GOT3 (cell line): ENCODE measurements at regions not wholly inside any gene's neighbourhood (a gene's known extent, or its start where the extent isn't known, plus 50 kb on each side); places are given as distances from the start of the nearest gene placed in this dataset.
"Not testable (repeated sequence)": the region's sequence is repeated elsewhere in the genome, so short reads cannot be mapped to it uniquely, and the experiment has no call there.

Source experiments
- DNase-seq: peaks from one replicate; lab custom pipeline; 2025; ENCODE audit warnings: mixed read lengths; lab: John Stamatoyannopoulos, UW

- no peak for DNase-seq
Observed at GRCh38 chr11:87645626-87646025, 529.6 kb downstream of the RAB38 start.

GRCh38 chr11:87639753-87640364 is 535.4 kb downstream of the RAB38 start:
- DNase-seq = no peak

- DNase-seq = no peak
Observed at GRCh38 chr11:87635001-87635400, 540.2 kb downstream of the RAB38 start.

GRCh38 chr11:87634331-87634730 is 540.9 kb downstream of the RAB38 start:
- no peak for DNase-seq

GRCh38 chr11:87628957-87629356 is 546.3 kb downstream of the RAB38 start:
- DNase-seq = no peak

GRCh38 chr11:87628026-87628580 is 547.1 kb downstream of the RAB38 start:
- DNase-seq = no peak

- DNase-seq = not testable (repeated sequence)
Observed at GRCh38 chr11:87623531-87624365, 551.5 kb downstream of the RAB38 start.

GRCh38 chr11:87616511-87616910 is 558.7 kb downstream of the RAB38 start:
- DNase-seq = no peak

- no peak for DNase-seq
Observed at GRCh38 chr11:87604350-87604749, 566.6 kb downstream of the TMEM135 start.

GRCh38 chr11:87603887-87604286 is 566.2 kb downstream of the TMEM135 start:
- DNase-seq = no peak

- DNase-seq = no peak
Observed at GRCh38 chr11:87602776-87603175, 565.0 kb downstream of the TMEM135 start.

- DNase-seq = no peak
Observed at GRCh38 chr11:87600938-87601337, 563.2 kb downstream of the TMEM135 start.

GRCh38 chr11:87597725-87598124 is 560.0 kb downstream of the TMEM135 start:
- DNase-seq = no peak

- no peak for DNase-seq
Observed at GRCh38 chr11:87596176-87596575, 558.4 kb downstream of the TMEM135 start.

- DNase-seq = no peak
Observed at GRCh38 chr11:87589082-87589481, 551.3 kb downstream of the TMEM135 start.

- DNase-seq = not testable (repeated sequence)
Observed at GRCh38 chr11:87585613-87586012, 547.9 kb downstream of the TMEM135 start.

- no peak for DNase-seq
Observed at GRCh38 chr11:87583931-87584330, 546.2 kb downstream of the TMEM135 start.

GRCh38 chr11:87575088-87575487 is 537.4 kb downstream of the TMEM135 start:
- no peak for DNase-seq

GRCh38 chr11:87574193-87574592 is 536.5 kb downstream of the TMEM135 start:
- DNase-seq = no peak

- DNase-seq = no peak
Observed at GRCh38 chr11:87573708-87574107, 536.0 kb downstream of the TMEM135 start.

- DNase-seq = no peak
Observed at GRCh38 chr11:87572881-87573280, 535.1 kb downstream of the TMEM135 start.

GRCh38 chr11:87560352-87560751 is 522.6 kb downstream of the TMEM135 start:
- DNase-seq = no peak

- not testable (repeated sequence) for DNase-seq
Observed at GRCh38 chr11:87559852-87560251, 522.1 kb downstream of the TMEM135 start.
